ENCODE measurements at regions not wholly inside any gene's neighbourhood (a gene's known extent, or its start where the extent isn't known, plus 50 kb on each side); places are given as distances from the start of the nearest gene placed in this dataset.

DNA sequence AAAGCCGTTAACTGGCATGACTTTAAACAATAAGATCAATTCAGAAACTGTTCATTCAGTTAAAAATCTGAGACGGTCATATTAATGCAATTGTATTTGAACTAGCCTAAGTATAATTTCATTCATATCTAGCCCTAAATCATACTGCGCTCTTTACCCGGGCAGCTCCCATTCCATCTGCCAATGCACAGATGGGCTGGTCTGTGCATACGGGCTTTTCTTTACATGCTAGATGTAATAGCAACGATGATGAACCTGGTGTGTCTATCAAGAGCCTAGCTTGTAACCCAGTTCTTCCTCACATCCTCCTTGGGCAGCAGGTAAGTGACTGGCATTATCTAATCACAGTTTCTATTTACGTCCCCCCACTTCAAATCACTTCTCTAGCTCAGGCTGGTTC lies 631.5 kb upstream of the KLHL29 start:
- no peak for DNase-seq (ENCODE audit: low read depth)

GRCh38 chr2:22756276-22757043 lies 628.5 kb upstream of the KLHL29 start:
- DNase-seq (ENCODE audit: low read depth): no peak

- DNase-seq (ENCODE audit: low read depth): no peak
Observed at GRCh38 chr2:22769497-22769896, 615.5 kb upstream of the KLHL29 start.

- no peak for DNase-seq (ENCODE audit: low read depth)
Observed at GRCh38 chr2:22784566-22784965, 600.4 kb upstream of the KLHL29 start.

GRCh38 chr2:22786817-22787216 lies 598.2 kb upstream of the KLHL29 start:
- no peak for DNase-seq (ENCODE audit: low read depth)

GRCh38 chr2:22787745-22788144 lies 597.2 kb upstream of the KLHL29 start:
- no peak for DNase-seq (ENCODE audit: low read depth)

GRCh38 chr2:22788749-22789327 lies 596.1 kb upstream of the KLHL29 start:
- no peak for DNase-seq (ENCODE audit: low read depth)

DNA sequence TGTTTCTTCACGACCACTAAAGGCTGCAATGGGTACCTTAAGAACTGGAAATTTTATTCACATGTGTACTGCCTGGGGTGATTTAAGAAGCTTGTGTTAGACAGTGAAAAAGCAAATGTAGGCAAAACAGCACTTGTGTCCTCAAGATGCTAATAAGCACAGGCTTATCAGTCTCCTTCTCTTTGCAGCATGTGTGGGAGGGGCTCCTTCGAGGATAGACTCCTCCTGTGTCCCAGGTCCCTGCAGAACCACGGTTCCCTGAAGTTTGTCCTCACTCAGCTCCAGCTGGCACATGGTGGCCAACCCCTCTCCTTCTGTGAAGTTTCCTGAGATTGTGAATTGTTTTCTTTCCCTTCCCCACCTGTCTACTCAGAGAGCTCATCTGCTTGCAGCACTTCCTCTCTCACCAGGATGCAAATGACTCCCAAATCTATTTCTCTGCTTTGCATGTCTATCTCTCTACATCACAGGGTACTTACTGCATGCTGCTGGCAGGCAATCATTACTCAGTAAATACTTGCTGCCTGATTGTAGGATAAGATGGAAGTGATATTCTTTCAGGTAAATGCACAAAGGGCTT lies 589.6 kb upstream of the KLHL29 start:
- no peak for DNase-seq (ENCODE audit: low read depth)

DNA sequence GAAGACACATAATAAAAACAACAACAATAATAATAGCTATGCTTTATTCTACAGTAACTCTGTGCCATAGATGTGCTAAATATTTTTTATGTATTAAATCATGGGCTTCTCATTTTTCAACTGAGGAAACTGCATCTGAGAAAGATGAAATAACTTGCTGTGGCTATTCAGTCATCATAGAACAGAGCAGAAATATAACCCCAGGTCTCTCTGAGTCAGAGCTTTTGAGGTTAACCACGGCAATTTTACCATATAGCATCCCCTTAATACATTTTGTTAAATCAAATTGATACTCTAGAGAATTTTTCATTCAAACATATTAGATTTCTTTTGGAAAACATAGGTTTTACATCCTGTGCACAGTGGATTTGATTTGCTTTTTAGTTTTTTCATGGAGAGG lies 586.6 kb upstream of the KLHL29 start:
- DNase-seq (ENCODE audit: low read depth): no peak

GRCh38 chr2:22800412-22800811 lies 584.6 kb upstream of the KLHL29 start:
- no peak for DNase-seq (ENCODE audit: low read depth)

DNA sequence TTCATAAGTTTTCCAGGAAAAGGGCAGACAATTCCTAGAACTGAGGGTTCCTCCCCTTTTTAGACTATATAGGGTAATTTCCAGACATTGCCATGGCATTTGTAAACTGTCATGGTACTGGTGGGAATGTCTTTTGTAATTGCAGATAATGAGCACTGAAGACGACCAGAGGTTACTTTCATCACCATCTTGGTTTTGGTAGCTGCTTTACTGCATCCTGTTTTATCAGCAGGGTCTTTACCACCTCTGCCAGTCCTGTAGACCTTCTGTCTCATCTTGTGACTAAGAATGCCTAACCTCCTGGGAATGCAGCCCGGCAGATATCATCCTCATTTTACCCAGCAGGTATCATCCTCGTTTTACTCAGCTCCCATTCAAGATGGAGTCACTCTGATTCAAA lies 583.9 kb upstream of the KLHL29 start:
- DNase-seq (ENCODE audit: low read depth): no peak

GRCh38 chr2:22801970-22802369 lies 583.0 kb upstream of the KLHL29 start:
- no peak for DNase-seq (ENCODE audit: low read depth)

DNA sequence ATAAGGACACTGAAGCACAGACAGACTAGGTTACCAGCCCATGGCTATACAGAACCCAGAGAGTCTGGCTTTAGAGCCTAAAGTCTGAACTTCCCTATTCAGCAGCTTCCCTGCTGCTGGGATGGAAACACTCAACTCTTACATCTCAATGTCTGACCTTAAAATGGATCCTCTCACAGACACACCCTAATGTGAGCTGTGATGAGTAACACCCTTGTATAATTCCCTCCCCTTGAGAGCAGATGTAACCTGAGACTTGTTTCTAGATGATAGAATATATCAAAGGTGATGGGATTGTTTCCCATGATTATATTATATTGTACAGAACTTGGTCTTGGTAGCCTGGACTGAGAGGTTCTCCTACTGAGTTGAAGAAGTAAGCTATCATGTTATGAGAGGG lies 577.1 kb upstream of the KLHL29 start:
- DNase-seq (ENCODE audit: low read depth): no peak

DNA sequence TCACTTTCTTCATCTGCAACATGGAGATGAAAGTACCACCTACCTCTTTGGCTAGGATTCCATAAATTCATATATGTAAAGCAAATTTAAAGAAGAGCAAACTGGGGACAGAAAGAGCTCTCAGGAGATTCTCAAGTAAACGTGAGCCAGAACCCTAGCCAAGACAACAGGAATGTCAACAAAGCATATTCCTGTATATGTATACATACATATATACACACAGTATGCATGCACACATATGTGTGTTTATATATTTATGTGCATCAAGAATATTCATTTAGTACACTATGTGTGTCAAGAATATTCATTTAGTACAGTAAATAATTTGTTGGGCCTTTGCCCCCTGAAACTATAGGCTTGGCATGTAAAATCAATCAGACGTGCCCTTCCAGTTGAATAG lies 574.4 kb upstream of the KLHL29 start:
- no peak for DNase-seq (ENCODE audit: low read depth)

- DNase-seq (ENCODE audit: low read depth): no peak
Observed at GRCh38 chr2:22812065-22812680, 572.8 kb upstream of the KLHL29 start.

GRCh38 chr2:22817197-22817596 lies 567.8 kb upstream of the KLHL29 start:
- no peak for DNase-seq (ENCODE audit: low read depth)

GRCh38 chr2:22821458-22821857 lies 563.5 kb upstream of the KLHL29 start:
- no peak for DNase-seq (ENCODE audit: low read depth)

DNA sequence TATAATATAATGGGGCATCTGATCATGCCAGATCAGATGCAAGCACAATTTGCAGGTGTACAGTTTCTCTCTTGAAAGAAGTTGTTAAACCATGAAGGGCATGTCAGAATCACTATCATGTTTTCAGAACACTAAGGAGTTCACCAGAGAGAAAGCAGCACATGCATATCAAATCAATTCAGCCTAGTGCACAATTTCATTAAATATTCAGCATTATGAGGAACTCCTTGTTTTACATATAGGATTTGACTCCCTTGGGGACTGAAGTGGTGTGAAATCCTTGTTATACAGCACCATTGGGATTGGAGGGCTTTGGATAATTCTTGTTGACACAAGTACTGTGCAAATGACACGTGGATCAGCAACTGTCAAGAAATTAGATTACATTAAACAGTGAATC lies 562.1 kb upstream of the KLHL29 start:
- DNase-seq (ENCODE audit: low read depth): no peak

GRCh38 chr2:22824618-22825017 lies 560.4 kb upstream of the KLHL29 start:
- DNase-seq (ENCODE audit: low read depth): no peak

DNA sequence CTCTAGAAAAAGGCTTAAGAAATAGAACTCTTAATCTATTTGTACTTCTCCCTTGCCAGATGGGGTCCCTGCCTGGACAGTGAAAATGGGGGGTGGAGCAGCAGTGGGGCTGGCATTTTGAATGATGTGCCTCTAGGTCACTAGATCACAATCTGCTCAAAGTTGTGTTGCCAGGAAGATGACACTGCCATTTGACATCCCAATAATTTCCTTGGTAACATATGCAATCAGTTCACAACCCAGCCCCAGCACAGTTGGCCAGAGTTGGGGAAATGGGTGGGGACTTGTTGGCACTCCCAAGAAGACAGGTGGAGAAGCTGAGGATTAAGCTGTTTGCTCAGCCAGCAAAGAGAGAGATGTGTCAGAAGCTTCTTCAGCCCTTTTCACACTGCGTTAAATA lies 558.3 kb upstream of the KLHL29 start:
- DNase-seq (ENCODE audit: low read depth): no peak

DNA sequence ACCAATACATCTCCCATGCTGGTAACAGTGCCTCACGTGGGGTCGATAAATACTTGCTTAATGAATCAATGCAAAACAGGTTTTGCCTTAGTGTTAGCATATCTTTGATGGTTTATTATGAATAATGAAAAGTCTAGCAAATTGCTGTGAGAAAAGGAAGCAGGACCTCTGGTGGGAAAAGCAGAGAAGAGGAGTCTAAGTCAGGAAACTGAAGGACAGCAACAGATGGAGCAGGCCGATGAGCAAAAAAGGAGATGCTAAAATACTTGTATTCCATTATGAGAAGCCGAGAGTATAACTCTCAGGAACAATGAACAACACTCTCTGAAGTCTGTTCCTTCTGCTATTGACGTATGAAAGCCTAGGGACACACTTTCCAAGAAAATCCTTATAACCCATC lies 555.2 kb upstream of the KLHL29 start:
- DNase-seq (ENCODE audit: low read depth): no peak

DNA sequence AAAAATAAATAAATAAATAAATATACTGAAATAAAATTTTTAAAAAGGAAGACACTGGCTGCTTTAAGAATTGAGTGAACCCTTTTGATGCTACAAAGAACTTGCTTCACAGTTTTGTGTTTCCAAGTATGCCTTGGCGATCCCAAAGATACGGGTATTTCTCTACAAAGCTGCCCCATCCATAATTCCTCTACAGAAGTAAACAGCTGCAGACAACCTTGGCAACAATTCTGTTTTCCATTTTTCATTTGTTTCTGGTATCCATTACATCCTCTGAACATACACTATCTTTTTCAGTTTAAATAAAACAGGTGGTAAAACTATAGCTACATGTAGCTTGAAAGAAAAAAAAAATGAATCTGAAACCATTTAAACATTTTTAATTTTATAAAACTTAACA lies 552.8 kb upstream of the KLHL29 start:
- DNase-seq (ENCODE audit: low read depth): no peak

DNA sequence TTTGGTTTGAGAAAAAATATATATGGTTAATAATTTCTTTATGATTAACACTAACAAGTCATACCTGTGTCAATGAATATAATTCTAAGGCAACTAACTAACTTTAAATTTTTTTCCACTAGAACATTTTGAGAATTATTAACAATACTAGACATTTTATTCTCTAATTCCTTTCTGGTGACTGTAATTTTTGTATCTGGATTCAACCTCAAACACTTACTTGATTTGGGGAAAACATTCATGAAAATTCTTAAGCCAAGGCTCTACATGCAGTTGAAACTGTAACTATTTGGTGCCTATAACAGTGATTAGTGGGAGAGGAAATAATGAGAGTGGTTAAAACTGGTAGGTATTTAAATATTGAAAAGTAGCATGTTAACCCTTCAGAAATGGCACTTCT lies 546.5 kb upstream of the KLHL29 start:
- DNase-seq (ENCODE audit: low read depth): no peak
